NOMO-1 (cell line): ENCODE measurements at regions not wholly inside any gene's neighbourhood (a gene's known extent, or its start where the extent isn't known, plus 50 kb on each side); places are given as distances from the start of the nearest gene placed in this dataset.
"Not testable (repeated sequence)": the region's sequence is repeated elsewhere in the genome, so short reads cannot be mapped to it uniquely, and the experiment has no call there.

Experiments used
- DNase-seq, 2 experiments: peaks; one replicate each; lab custom pipeline; 2025; ENCODE audit not compliant: unreplicated experiment in 2 of 2; lab: John Stamatoyannopoulos, UW

- DNase-seq: no peak
Measured at GRCh38 chr12:124126950-124127655, 154.1 kb downstream of the ZNF664 start.

- DNase-seq: no peak
Measured at GRCh38 chr12:124129132-124129531, 156.1 kb downstream of the ZNF664 start.

GRCh38 chr12:124130691-124131591, 157.9 kb downstream of the ZNF664 start:
- DNase-seq: no peak

- DNase-seq: no peak
Measured at GRCh38 chr12:124131659-124132058, 158.6 kb downstream of the ZNF664 start.

- DNase-seq: no peak
Measured at GRCh38 chr12:124132530-124132929, 159.5 kb downstream of the ZNF664 start.

- DNase-seq: no peak
Measured at GRCh38 chr12:124136796-124137195, 158.1 kb upstream of the RFLNA start.

GRCh38 chr12:124140944-124141486, 153.9 kb upstream of the RFLNA start:
- DNase-seq: no peak

GRCh38 chr12:124141611-124142010, 153.3 kb upstream of the RFLNA start:
- DNase-seq: not testable (repeated sequence)

GRCh38 chr12:124142395-124143035, 152.4 kb upstream of the RFLNA start:
- DNase-seq: no peak

GRCh38 chr12:124143726-124144125, 151.2 kb upstream of the RFLNA start:
- no peak for DNase-seq

GRCh38 chr12:124144531-124145194, 150.2 kb upstream of the RFLNA start:
- DNase-seq: no peak

GRCh38 chr12:124147027-124147426, 147.9 kb upstream of the RFLNA start:
- no peak for DNase-seq

- DNase-seq: peak in 1 of 2 experiments; percentile 6
Measured at GRCh38 chr12:124147575-124147974, 147.3 kb upstream of the RFLNA start.

- no peak for DNase-seq
Measured at GRCh38 chr12:124148481-124149273, 146.2 kb upstream of the RFLNA start.

- DNase-seq: no peak
Measured at GRCh38 chr12:124149287-124149686, 145.6 kb upstream of the RFLNA start.

- no peak for DNase-seq
Measured at GRCh38 chr12:124150168-124150567, 144.7 kb upstream of the RFLNA start.

GRCh38 chr12:124151583-124151982, 143.3 kb upstream of the RFLNA start:
- DNase-seq: no peak

GRCh38 chr12:124152731-124153130, 142.2 kb upstream of the RFLNA start:
- DNase-seq: no peak

GRCh38 chr12:124153392-124153791, 141.5 kb upstream of the RFLNA start:
- no peak for DNase-seq

GRCh38 chr12:124157406-124157805, 137.5 kb upstream of the RFLNA start:
- no peak for DNase-seq
